ENCODE measurements at regions not wholly inside any gene's neighbourhood (a gene's known extent, or its start where the extent isn't known, plus 50 kb on each side); places are given as distances from the start of the nearest gene placed in this dataset.

GRCh38 chr3:104347291-104347690, 1019.4 kb upstream of the ALCAM start:
- no peak for TF ChIP-seq POLR2AphosphoS5 (IDR thresholded peaks at IDR 0.05; ENCODE audit: low read depth, low read length)
- TF ChIP-seq CTCF (IDR thresholded peaks at IDR 0.05), result no peak
- no peak for TF ChIP-seq REST (IDR thresholded peaks at IDR 0.05; ENCODE audit: insufficient read depth in 1 of 2, low read depth in 2 of 2, low read length in 1 of 2)
- TF ChIP-seq SIN3A (IDR thresholded peaks at IDR 0.05; ENCODE audit: borderline replicate concordance, insufficient read depth, low read depth, low read length), result no peak
